Heart left ventricle (tissue), 13 donors: ENCODE measurements at regions not wholly inside any gene's neighbourhood (a gene's known extent, or its start where the extent isn't known, plus 50 kb on each side); places are given as distances from the start of the nearest gene placed in this dataset.

Experiments used
- CTCF ChIP-seq, 12 donors: fragments of 200-600 bp; sonication (generic) in 4 of 12; IDR thresholded peaks; one replicate each; pipeline versions ENCODE4 v1.5.0 to v1.8.0; 2018 to 2022; ENCODE audit warnings: antibody characterized with exemption in 12 of 12, mild to moderate bottlenecking in 5 of 12
- POLR2A ChIP-seq, 2 donors: fragments of 450-650 bp; IDR thresholded peaks; one replicate each; pipeline ENCODE4 v1.6.1; 2017; ENCODE audit warnings: antibody characterized with exemption in 2 of 2, mild to moderate bottlenecking in 2 of 2, moderate library complexity in 2 of 2
- donor health status: ischemic (EF 13 %, LVEDD 7.1; RV severe dilation, severe dysfunction).
- donor health status: DM: no; HTN: yes; CAD: no.
- donor health status: DM: no; HTN: no; CAD: no.
- donor health status: ischemic (EF 25% LVEDD 6.9; RV normal size, moderate dysfunction).
- donor health status: ischemic (EF 25% LVEDD 5.7; RV mildly dilated, moderate dysfunction).
- donor health status: ischemic (EF 35%, LVEDD 5.7; RV mildly dilated, moderate dysfunction).
- donor health status: nonischemic (EF 11% LVEDD 7.7; RV severe dilation, severe dysfunction).
- donor health status: DM: yes; HTN: yes; CAD: no.
- donor health status: PGD.
- donor health status: ischemic (EF 29% LVEDD 5.4; RV normal size, mild dysfunction).
- donor health status: nonischemic (EF 23%, LVEDD 6.1; RV moderate dilation, normal function).

GRCh38 chr4:54449999-54450398, 207.8 kb upstream of the KIT start:
- no peak for TF ChIP-seq CTCF (IDR thresholded peaks at IDR 0.05)
- TF ChIP-seq POLR2A (IDR thresholded peaks at IDR 0.05), result no peak
